ENCODE measurements at regions not wholly inside any gene's neighbourhood (a gene's known extent, or its start where the extent isn't known, plus 50 kb on each side); places are given as distances from the start of the nearest gene placed in this dataset.
A peak's percentile ranks its signal among the peaks of the same experiment; 100 is the strongest.

DNA sequence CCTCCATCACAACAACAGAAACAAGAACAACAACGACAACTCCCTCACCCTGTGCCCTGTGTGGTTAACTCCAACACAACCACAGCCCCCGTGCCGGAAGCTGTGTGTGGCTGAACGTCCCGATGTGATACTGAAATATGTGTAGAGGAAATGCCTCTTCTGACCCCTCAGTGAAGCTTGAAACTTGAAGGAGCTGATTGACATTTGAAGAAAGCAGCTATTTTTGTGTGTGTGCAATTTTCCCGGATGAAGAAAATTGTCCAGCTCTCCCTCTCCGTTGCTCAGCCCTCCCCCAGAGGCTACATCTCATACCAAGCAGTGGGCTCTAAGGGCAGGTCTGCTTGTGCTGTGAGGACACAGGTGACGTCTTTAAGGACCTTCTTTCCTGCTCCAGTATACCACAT, 173.8 kb downstream of the ICOS start:
- DNase-seq: peak; percentile 81 to 82

DNA sequence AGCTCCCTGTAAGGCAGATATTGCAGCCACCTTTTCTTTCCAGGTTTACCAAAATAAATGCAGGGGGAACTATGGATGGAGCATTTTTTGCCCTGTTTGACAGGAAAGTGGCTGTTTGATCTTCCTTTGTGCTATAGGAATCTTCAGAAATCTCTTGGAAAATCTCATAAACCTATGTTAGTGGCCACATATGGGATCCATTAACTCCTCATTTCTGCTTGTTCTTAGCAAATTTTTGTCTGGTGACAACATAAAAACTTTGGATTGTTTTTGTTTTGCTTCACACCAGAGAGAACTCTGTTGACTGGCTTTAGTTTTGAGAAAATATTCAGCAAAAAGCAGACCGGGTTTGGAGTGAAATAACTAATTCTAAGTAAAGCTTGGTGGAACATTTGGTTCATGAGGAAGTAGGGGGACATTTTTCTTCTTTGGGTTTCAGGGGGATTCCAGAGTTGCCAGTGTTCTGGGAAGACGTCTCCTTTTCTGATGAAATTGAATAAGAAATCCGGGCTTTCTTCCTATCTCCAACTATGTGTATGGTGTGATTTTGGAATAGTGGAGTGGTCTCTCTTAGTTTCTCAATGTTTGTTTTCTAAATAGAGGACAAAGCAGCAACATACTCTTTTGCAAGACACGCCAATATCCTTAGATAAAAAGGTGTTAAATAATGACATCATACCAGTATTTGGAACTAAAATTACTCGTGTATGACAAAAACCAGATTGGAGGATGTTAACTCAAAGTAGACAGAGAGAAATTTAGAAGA, 174.4 kb downstream of the ICOS start:
- no peak for DNase-seq

DNA sequence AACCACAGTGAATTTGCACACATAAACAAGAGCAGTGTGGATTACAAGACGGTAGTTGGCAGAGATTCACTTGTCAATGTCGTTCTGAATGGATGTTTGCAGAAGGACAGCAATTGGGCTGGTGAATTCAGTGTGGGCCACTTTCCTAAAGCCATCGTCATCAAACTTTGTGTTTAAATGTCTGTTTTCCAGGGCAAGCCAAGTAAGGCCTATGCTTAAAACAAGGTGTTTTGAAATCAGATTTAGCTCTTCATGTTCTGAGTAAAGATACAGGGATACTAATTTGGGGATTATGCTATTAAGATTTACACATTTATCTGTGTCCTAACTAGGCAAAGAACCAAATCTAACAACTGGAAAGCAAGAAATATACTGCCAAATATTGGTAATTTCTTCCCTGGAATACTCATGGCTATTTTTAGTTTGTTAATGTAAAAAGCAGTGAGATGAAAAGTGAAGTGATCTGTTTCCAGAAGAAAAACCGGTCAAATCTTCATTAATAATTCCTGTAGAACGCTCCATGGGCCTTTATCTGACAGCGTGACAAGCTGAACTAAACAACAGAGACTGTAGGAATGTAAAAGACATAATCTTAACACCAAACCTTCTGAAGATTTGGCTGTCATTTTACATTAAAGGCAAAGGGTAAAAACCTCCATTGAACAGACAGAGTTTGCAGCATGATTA, 175.7 kb downstream of the ICOS start:
- no peak for DNase-seq

DNA sequence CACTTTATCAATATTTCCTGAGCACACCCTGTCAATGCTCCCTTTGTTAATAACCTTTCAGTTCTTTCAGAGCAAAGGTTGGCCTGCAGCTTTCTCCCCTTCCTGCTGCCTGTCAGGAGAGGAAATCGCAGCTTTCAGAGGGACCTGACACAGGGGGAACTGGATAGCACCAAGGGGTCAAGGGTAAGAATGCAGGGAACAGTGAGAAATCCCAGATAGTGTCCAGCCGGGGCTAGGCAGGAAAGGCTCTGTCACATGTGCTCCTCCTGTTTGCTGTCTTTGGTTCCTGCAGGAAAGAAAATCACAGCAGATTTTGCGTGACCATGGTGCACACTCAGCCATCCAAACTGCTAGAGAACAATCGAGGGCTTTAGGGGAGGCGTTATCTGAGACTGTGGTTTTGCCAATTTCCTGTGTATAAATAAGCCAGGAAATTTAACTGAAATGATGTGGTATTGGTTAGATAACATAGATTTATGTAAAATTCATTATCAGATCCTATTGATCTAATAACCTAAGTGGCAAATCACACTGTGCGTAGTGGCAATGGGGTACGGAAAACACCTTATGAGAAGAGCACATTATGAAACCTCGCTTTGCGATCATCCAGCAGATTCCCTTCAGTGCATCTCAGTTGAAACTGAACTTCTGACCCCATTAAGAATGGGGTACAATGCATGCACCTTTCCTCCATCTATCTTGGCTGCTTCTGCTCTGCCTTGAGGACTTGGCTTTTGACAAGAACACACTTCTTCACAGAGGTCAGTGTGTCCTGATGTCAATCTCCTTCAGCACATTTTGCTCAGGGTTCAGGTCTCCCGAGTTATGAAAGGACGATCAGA, 178.0 kb downstream of the ICOS start:
- no peak for DNase-seq

DNA sequence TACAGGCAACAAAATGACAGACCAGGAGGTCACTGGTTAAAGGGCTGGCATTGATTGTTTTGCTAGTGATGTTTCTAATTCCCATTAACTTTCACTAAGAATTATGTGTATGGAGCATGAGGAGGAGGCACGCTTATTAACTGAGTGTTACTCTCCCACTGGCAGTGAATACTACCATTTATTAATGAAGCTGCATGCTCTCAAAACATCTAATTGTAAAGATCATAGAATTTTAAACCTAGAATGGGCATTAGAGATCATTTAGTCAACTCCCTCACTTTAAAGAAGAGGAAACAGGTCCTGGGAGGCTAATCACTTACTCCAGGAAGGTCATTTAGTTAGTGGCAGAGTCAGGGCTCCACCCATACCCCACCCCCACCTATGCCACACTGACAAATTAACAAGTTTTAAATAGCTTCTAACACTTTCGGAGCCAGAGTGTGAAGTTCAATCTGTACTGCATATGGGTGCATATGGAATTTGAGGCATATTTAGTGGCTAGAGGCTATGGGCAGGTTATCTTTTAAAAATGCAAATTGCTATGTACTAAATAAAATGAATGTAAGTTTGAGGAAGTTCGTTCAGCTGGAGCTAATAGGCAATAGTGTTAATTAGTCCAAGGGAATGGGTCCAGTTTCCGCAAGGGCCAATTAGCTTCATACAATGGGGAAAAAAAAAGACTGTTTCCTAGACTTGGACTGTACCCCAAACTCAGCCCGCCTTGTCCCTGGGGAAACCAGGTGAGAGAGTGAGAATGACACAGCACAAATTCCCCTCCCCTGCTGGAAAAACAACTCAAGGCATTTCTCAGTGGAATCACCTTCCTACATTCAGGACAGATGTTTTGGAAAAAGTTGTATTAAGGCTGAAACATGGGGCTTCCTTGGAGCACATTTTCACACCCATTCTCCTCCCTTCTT, 178.8 kb downstream of the ICOS start:
- no peak for DNase-seq

DNA sequence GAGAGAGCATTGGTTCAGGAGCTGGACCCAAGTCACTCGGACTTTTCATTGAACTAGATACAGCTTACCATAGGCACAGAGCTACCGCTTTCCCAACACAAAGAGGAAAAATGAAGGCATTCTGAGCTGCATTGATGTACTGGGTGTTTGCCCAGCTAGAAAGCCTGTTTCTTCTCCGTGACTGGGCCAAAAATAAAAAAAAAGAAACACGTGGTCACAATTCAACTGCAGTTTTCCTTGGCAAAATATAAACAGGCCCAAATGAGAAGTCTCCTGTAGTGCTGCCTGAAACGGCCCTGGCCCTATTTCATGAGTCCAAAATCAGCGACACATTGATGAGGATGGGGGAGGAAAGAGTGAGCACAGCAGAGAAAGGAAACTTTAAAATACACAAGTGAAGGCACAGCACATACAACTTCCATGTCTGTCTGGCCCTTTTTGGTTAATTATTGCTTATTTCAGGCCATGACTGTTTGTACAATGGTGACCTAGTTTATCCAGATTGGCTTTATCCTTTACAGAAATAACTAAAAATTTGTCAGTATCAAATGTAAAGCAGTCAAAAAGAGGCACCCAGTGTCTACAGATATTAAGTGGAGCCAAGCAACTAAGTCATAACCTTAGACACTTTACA, 179.7 kb downstream of the ICOS start:
- DNase-seq: no peak

DNA sequence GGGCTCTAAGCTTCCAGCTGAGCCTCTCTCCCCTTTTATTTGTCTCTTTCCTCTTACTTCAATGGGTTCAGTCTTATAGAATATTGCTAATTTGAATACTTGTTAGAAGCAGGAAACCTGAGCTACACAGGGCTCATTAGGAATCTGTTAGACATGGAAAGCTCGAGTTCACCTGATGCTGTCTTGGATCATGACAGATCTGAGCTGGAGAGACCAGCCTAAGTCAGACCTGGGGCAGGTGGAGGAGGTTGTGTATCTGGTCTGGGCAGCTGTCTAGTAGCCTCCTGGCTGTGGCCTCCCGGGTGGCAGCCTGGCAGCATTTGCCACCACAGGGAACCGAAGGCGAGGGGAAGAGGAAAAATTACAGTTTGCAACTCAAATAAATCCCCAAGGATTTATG, 185.9 kb downstream of the ICOS start:
- no peak for DNase-seq

DNA sequence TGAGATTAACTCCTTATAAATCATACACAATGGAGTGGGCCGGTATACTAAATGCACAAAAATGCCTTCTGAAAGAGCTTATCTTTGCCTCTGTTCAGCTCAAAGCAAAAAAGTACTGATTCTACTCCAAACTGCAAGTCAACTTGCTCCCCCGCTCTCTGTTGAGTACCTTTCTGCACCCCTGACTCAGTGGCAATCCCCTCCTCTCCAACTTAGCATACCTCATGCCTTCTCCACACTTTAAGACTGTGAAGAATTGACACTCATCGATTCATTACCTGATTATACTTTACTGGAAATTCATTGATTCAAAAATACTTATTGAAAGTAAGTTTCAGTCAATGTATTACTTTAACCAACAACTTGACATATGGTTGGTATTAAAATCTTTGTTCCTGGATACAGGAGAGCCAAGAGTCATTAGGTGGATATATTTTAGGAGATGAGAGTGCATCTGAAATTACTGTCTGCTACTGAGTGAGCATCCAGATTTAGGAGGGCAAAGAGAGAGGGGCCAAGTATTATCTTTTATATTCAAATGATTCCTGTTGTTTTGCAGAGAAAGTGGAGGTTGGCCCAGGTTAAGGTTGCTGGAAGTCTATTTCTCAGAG, 187.7 kb downstream of the ICOS start:
- DNase-seq: no peak

DNA sequence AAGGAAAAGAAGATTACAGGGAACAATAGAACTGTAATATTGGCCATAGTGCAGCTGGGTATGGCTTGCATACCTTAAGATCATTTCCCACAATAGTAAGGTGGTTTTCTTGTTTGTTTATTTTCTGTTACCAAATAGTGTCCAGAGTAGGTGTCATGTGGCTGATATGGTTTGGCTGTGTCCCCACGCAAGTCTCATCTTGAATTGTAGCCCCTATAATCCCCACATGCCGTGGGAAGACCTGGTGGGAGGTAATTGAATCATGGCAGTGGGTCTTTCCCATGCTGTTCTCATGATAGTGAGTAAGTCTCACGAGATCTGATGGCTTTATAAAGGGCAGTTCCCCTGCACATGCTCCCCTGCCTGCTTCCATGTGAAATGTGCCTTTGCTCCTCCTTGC, 190.1 kb downstream of the ICOS start:
- DNase-seq: no peak

DNA sequence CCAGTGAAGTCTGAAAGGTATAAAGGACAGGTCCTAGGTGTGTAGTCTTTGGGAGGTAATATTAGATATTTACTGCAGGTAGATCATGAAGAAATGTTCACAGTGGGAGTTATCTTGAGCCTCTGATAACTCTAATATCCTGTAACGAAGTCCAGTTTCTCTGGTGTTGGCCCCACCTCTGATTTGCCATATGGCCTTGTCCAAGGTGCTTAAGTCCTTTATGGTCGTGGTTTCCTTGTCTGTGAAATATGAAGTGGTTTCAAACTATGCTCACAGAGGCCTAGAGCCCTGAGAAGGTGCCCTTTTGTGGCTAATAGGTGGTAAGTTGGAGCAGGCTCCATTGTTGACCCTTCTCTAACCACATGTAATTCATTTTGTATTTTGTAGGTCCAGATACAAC, 190.7 kb downstream of the ICOS start:
- DNase-seq: no peak

DNA sequence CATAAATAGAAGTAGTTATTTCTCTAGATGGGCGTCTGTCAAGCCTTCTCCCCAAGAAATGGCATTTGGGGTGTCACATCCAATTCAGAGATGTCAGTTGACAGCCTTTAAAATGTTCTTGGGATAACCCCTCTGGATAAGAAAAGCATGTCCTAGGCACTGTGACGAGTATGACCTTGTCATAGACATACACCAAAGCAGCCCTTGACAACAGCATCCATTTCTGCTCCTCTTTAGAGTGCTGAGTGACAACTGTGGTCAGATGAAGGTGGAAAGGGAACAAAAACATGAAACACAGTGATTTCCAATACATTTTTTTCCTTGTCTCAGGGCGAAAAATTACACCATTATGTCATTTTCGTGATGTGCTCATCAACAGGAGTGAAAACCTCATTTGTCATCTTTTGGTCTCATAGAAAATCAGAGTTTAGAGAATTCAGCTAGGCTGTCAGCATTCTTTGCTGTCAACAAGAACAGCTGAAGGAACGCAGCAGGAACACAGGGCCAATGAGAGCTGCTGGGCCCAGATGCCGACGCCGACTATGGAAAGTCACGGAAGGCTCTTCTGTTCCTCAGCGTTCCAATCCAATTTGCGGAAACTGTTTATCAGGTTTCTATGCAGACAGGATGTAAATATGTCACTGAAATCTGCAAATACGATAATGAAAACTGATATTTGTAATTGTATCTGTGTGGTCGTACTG, 193.2 kb downstream of the ICOS start:
- no peak for DNase-seq

DNA sequence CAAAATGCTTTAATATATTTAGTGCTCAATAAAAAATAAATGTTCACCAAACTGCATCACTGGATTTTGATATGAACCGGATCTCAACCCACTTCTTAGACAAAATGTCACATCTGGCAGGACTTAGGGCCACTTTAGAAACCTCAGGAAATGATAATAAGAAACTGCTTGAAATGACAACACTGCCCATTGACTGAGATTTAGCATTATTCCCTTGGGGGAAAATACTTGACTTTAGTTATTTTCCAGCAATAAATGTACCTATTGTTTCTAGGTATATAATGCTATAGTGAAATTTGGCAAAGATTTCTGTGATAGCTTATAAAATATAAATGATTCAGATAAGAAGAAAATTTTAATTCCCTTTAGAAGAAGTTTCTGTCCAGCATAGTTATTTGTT, 195.1 kb downstream of the ICOS start:
- no peak for DNase-seq

DNA sequence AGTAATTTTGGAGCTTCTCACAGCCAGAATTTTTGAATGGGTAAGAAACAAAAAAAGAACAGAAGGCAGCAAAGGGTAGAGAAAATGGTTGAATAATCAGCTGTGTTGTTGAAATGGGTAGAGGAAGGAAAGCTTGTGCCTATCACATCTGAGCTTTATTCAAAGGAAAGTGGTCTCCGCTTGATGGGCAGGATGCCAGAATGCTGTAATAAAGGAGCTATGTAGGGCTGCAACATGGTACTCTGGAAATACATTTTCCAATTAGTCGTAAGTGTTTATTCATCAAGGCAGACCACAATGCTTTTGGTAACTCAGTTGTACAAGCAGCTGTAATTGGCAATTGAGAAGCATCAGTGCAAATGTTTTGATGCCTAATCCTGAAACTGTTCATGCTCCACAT, 196.9 kb downstream of the ICOS start:
- DNase-seq: no peak

DNA sequence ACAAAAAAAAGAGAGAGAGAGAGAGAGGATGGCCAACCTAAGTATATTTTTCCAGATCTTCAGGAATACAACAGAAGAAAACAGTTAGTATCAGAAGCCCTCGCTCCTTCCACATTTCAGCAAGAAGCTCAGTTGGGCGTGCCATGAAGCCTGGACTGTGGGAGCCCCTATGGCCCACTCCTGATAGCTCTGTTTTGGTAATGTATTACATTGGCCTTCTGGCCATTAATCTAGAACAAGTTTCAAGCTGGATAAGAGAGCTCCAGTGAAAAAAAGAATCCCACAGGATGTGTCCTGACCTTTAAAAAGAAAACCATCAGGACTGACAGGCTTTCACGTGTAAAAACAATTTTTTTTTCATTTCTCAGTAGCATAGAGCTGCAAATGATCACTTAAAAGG, 197.9 kb downstream of the ICOS start:
- DNase-seq: no peak

DNA sequence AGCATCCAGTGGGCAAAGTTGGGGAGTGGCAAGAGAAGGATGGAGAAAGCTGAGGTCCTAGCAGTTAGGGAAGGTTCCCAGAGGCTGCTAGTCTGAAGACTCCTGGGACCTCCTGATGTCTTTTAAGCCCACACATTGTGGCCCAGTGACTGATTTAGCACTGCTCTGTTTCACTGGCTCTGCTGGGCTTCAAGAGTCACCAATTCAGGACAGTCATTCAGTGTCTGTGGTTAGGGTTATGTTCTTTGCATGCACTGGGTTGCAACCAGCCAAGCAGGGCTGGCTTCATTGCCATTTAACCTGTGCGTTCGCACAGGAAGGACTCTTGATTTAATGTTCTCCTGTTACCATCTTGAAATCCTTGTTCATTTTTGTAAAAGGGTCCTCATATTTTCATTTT, 199.2 kb downstream of the ICOS start:
- DNase-seq: no peak

DNA sequence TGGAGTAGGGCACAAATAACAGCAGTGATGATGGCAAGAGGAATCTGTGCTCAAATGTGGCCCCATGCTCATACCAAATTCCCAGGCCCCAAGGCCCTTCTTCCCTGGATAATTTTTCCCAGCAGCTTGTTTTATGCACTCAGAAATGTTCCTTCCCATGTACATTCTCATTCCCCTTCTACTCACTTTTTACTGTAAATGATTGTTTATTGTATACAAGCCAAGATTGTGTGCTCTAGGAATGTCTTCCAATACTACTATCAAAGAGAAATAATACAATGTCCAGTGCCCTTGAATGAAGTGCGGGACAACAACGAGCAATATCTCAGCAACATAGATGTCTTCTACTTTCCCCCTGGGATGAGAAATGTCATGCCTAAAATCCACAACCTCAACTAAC, 201.6 kb downstream of the ICOS start:
- DNase-seq: no peak

DNA sequence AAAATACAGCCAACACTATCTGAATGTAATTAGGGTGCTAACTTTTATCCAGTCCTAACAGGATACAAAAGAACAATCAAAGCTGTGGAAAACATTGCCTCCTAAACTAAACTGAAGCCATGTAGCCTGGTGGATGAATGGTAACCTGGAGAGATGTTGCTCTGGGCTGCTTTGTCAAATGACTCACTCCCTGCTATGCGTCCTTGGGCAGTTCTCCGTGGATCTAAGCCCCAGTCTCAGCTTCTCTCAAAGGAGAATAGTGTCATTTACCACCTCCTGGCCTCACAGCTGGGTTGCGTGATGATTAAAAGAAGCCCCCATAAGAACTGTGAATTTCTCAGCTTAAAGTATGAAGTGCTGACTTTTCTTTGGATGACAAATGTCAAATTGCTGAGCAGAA, 203.7 kb downstream of the ICOS start:
- DNase-seq: no peak

DNA sequence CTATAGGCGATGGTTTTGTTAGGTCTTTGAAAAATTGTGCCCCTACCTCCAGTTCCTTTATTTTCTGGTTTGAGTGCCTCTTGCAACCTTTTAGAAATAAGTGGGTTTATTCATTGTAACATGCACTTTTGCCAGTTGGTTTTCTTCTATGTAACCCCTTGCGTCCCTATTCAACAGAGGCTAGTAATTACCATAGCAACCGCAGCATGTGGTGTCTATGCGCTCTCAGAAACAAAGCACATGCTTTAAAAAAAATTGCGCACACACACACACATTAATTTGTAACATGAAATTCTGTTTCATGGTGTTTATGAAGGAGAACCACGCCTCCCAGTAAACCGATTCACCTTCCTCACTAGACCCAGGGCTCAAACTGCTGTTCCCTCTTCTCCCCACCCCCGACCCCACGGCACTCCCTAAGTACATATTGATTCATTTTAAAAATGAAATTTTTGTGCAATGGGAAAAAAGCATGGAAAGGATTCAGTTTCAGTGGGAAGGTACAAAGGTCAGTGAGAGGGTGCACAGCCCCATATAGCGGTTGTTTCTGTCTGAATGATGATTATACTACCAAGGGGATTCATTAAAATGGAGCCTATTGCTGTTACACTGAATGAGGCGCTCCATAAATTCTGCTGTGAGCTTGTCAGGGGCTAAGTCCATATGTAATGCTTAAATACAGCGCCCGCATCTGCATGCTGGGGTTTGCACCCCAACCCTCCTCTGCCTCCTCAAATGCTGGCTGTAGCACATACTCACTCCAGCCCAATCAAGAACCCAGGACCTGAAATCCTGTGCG, 206.9 kb downstream of the ICOS start:
- DNase-seq: no peak

DNA sequence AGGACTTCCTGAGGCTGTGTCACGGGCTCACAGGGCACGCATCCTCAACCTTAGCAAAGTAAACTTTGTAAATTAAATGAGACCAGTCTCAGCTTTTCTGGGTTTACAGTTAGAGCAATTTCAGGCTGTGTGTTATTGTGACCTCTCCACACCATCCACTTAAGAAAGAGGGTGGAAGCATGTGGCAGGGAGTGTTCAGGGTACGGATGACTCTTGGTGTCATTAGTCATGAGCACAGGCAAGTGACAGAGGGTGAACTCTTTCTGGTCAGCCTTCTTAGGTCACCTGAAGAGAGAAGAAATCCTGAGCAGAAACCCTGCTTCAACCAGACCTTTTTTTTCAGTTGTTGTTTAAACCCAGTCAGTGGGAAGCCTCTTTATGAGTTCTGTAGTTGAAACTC, 207.9 kb downstream of the ICOS start:
- DNase-seq: no peak

DNA sequence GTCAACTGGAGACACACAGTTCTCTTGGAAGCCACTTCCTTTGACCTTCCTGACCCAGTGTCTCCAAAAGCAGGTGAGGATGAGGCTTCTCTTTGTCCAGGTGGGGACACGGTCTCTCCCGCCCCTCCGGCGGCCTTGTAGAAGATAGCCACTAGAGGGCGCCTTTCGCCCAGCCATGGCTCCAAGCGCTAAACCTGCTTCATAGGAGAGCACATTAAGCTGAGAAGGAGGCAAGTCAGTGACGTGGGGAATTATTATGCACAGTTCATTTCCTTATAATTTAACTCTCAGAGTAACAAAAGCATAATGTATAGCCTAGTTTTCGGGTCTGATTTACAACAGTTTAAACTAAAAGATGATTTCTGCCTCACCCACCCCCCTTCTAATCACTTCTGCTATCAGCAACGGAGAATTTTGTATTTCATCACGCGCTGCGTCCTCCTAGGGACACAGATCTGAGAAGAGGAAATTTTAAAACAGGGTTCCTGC, 208.7 kb downstream of the ICOS start:
- DNase-seq: peak; percentile 88
